Colonic mucosa (tissue), 4 donors: ENCODE measurements at regions not wholly inside any gene's neighbourhood (a gene's known extent, or its start where the extent isn't known, plus 50 kb on each side); places are given as distances from the start of the nearest gene placed in this dataset.

Experiments used
- DNase-seq: peaks from one replicate; pipeline ENCODE4 v3.0.0-alpha.2; 2020
- H3K27ac ChIP-seq: fragments of 200-600 bp; one replicate; pipeline ENCODE4 v1.8.0; 2021
- H3K27me3 ChIP-seq: fragments of 200-600 bp; one replicate; pipeline ENCODE4 v1.8.0; 2021
- H3K36me3 ChIP-seq: fragments of 200-600 bp; one replicate; pipeline ENCODE4 v1.8.0; 2021
- H3K4me1 ChIP-seq: fragments of 200-600 bp; one replicate; pipeline ENCODE4 v1.8.0; 2021; ENCODE audit warnings: mild to moderate bottlenecking
- H3K4me3 ChIP-seq: fragments of 200-600 bp; one replicate; pipeline ENCODE4 v1.8.0; 2021
- H3K9ac ChIP-seq, 2 donors: one replicate each; pipeline ENCODE4 v1.7.0; 2013; ENCODE audit warnings: control low read depth in 2 of 2, low read depth in 2 of 2, low read length in 2 of 2
- H3K9me3 ChIP-seq: fragments of 200-600 bp; one replicate; pipeline ENCODE4 v1.8.0; 2021
- intact Hi-C: fragments of 100-400 bp; cut with DNase I; formaldehyde crosslinking; loops from one replicate; pipeline ENCODE4 v1.14.1; 2022
- TF ChIP-seq, protein P1 (sequence below): fragments of 200-600 bp; IDR thresholded peaks from one replicate; pipeline ENCODE4 v1.8.0; 2022; ENCODE audit warnings: antibody characterized with exemption, mild to moderate bottlenecking
- donor health status: healthy.
- donor health status: DM: no; HTN: no; CAD: no.
- donor health status: DM: no; HTN: no; CAD: no.

DNA sequence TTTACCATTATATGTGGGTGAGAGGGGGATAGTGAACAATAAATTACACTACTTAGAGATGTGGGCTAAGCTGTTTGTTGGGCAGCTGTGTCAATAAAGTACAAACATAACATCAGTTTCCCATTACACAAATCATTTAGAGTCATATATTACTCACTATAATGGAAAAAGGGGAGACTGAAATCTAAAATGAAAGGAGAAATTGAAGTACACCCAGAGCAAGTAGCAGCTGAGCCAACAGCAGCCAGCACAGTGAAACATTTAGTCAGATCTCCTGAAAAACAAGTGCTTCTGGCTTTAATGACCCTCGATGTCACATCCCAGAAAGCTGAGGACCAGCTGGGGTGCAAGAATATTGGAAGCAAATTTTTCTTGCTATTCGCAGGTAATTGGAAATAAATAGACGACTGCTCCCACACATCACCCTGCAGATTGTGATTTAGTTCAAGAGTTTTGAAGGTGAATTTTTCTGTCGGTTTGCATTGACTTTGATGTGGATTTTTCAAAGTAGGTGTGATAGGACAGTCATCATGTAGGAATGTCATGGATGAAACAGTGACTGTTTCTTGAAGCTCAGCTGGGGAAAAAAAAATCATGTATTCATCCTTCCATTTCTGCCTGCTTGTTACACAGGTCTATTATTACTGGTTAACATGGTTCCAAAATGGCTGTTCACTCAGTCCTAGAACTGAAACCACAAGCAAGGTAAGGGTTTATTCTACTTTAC, 1607.3 kb upstream of the CELF4 start:
- H3K4me3 ChIP-seq: no peak overlapping the region
- TF ChIP-seq, protein P1, sequence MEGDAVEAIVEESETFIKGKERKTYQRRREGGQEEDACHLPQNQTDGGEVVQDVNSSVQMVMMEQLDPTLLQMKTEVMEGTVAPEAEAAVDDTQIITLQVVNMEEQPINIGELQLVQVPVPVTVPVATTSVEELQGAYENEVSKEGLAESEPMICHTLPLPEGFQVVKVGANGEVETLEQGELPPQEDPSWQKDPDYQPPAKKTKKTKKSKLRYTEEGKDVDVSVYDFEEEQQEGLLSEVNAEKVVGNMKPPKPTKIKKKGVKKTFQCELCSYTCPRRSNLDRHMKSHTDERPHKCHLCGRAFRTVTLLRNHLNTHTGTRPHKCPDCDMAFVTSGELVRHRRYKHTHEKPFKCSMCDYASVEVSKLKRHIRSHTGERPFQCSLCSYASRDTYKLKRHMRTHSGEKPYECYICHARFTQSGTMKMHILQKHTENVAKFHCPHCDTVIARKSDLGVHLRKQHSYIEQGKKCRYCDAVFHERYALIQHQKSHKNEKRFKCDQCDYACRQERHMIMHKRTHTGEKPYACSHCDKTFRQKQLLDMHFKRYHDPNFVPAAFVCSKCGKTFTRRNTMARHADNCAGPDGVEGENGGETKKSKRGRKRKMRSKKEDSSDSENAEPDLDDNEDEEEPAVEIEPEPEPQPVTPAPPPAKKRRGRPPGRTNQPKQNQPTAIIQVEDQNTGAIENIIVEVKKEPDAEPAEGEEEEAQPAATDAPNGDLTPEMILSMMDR: no peak
- no peaks in the 10 kb centered on the region for H3K27me3 ChIP-seq
- intact Hi-C loops: no loop called here
- DNase-seq: no peak
- H3K36me3 ChIP-seq: no peaks in the 10 kb centered on the region
- H3K9me3 ChIP-seq: no peaks in the 10 kb centered on the region
- H3K4me1 ChIP-seq: no peaks in the 10 kb centered on the region
- no peak overlapping the region for H3K27ac ChIP-seq
- H3K9ac ChIP-seq: no peak overlapping the region

- intact Hi-C loops: no loop called here
- TF ChIP-seq, protein P1: no peak
- Histone ChIP-seq H3K9ac (no peak overlapping the region), H3K27ac (no peak overlapping the region), H3K36me3 (no peaks in the 10 kb centered on the region), H3K4me1 (no peaks in the 10 kb centered on the region), H3K27me3 (no peaks in the 10 kb centered on the region), H3K4me3 (no peak overlapping the region), H3K9me3 (no peaks in the 10 kb centered on the region)
- DNase-seq: no peak
These were observed 1603.1 kb upstream of the CELF4 start for GRCh38 chr18:39168723-39169122.

DNA sequence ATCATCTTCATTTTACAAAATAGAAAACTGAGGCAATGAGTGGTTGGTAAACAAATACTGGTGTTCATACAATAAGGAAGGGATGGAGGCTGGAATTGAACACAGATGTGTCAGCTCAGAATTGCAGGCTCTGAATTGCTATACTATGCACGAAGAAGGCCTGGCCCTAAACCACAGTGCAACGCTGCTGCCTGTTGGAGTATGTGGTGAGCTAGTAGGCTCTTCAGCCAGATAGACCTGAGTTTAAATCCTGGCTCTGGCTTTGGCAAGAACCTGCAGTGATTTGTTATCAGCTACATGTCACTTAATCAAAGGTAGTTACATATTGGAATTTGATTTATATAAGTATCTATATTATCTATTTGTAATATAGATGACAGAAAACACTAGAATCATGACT, 1602.4 kb upstream of the CELF4 start:
- no peak for DNase-seq
- TF ChIP-seq, protein P1: no peak
- intact Hi-C loops: no loop called here

DNA sequence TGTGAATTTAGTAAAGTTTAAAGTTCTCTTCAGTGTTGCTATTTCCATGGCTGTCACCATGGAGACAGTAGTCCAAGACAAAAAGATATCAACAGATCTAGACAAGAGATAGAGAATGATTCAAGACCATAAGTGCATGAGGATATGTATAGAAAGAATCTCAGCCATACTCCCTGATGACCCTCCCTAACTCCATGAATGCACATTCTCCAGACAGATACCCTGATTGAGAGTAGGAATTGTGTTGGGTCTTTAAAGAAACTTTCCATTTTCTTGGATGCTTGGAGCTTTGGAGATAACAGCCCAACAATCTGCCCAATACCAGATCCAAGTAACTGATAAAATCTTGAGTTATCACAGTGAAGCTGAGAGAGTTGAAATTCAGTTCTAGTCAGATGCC, 1601.2 kb upstream of the CELF4 start:
- H3K9ac ChIP-seq: no peak overlapping the region
- H3K36me3 ChIP-seq: no peaks in the 10 kb centered on the region
- DNase-seq: no peak
- no peaks in the 10 kb centered on the region for H3K4me1 ChIP-seq
- TF ChIP-seq, protein P1: no peak
- no peaks in the 10 kb centered on the region for H3K27me3 ChIP-seq
- intact Hi-C loops: no loop called here
- H3K27ac ChIP-seq: no peak overlapping the region
- no peaks in the 10 kb centered on the region for H3K9me3 ChIP-seq
- H3K4me3 ChIP-seq: no peak overlapping the region

More for the DNA sequence above, 1602.4 kb upstream of the CELF4 start:
- Histone ChIP-seq H3K9me3 (no peaks in the 10 kb centered on the region), H3K9ac (no peak overlapping the region), H3K4me1 (no peaks in the 10 kb centered on the region), H3K27me3 (no peaks in the 10 kb centered on the region), H3K4me3 (no peak overlapping the region), H3K27ac (no peak overlapping the region), H3K36me3 (no peaks in the 10 kb centered on the region)

DNA sequence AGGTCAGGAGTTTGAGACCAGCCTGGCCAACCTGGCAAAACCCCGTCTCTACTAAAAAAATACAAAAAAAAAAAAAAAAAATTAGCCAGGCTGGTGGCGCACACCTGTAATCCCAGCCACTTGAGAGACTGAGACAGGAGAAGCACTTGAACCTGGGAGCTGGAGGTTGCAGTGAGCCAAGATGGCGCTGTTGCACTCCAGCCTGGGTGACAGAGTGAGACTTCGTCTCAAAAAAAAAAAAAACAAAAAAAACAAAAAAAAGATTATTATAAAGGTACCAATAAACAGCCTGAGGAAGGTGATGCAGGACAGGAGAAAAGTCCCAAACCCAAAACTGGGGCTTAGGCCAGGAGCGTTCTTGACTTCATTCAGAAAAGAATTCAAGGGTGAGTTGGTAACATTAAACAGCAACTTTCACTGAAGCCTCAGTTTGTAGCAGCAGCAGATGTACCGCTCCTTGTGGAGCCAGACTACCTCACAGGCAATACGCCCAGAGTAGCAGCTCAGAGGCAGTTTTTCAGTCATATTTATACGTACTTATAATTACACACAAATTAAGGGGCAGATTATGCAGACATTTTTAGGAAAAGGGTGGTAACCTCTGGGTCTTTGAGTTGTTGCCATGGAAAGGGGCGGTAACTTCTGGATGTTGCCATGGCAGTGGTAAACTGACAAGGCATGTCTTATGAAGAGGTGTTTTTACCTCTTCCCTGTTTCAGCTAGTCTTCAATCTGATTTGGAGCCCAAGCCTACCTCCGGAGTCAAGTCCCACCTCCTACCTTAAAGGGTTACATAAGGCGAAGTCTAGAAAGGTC, 1596.6 kb upstream of the CELF4 start:
- intact Hi-C loops: no loop called here
- H3K36me3 ChIP-seq: no peaks in the 10 kb centered on the region
- H3K27ac ChIP-seq: no peak overlapping the region
- no peak for DNase-seq
- no peaks in the 10 kb centered on the region for H3K9me3 ChIP-seq
- TF ChIP-seq, protein P1: no peak
- H3K9ac ChIP-seq: no peak overlapping the region
- no peaks in the 10 kb centered on the region for H3K27me3 ChIP-seq
- H3K4me1 ChIP-seq: no peaks in the 10 kb centered on the region
- H3K4me3 ChIP-seq: no peak overlapping the region
